GM12878 (cell line): ENCODE measurements at regions not wholly inside any gene's neighbourhood (a gene's known extent, or its start where the extent isn't known, plus 50 kb on each side); places are given as distances from the start of the nearest gene placed in this dataset.

Experiments used
- ATAC-seq: fragments of 200-7000 bp; cut with Tn5 transposase; 3 replicates; pipeline ENCODE4 v1.9.1; 2020; ENCODE audit warnings: mild to moderate bottlenecking, moderate library complexity
- BruUV-seq: library from RNA; stranded (reverse); fragments of 400-500 nt; replicated peaks from 2 replicates; lab custom pipeline; 2021; lab: Mats Ljungman, UMichigan
- CTCF ChIA-PET: fragments of 300-600 bp; sonication (Branson Sonifier 250); formaldehyde crosslinking; extraction: SDS; loops from one replicate; lab custom pipeline; 2021; ENCODE audit warnings: inconsistent platforms; lab: Yijun Ruan, JAX
- POLR2A ChIA-PET: fragments of 350-600 bp; formaldehyde crosslinking; extraction: SDS; loops from one replicate; lab custom pipeline; 2021; ENCODE audit warnings: inconsistent platforms; lab: Charles Lee
- RAD21 ChIA-PET: fragments of 300-600 bp; sonication (Branson Sonifier 250); formaldehyde crosslinking; loops from one replicate; lab custom pipeline; 2023; ENCODE audit warnings: antibody characterized with exemption; ENCODE audit not compliant: unreplicated experiment; lab: Charles Lee
- SMC1A ChIA-PET: fragments of 300-600 bp; sonication (Branson Sonifier 250); formaldehyde crosslinking; loops from one replicate; lab custom pipeline; 2023; ENCODE audit not compliant: unreplicated experiment, uncharacterized antibody; lab: Charles Lee
- DNase-seq: peaks from one replicate; pipeline ENCODE4 v3.0.0-alpha.2; 2011; ENCODE audit warnings: low read depth, low spot score
- FAIRE-seq: peaks from 3 replicates; lab custom pipeline; 2011; peaks lifted over from hg19 to GRCh38; lab: Jason Lieb, UNC
- H2AFZ ChIP-seq: 2 replicates; pipeline ENCODE4 v1.6.0; 2011; ENCODE audit warnings: low read depth, low read length, control low read depth; ENCODE audit not compliant: control insufficient read depth
- H3K27ac ChIP-seq: 2 replicates; pipeline ENCODE4 v1.5.1; 2011; ENCODE audit warnings: control low read depth; ENCODE audit not compliant: control insufficient read depth, insufficient read depth
- H3K27me3 ChIP-seq, 2 experiments: replicated peaks in 1 of 2; 2 replicates each; pipeline versions ENCODE4 v1.6.0 to v1.6.1; 2011; ENCODE audit warnings: low read length in 1 of 2; ENCODE audit not compliant: control insufficient read depth in 2 of 2, insufficient read depth in 2 of 2
- H3K36me3 ChIP-seq, 2 experiments: 2 replicates each; pipeline ENCODE4 v1.5.1; 2011; ENCODE audit warnings: low read length in 1 of 2; ENCODE audit not compliant: control insufficient read depth in 2 of 2, insufficient read depth in 2 of 2
- H3K4me1 ChIP-seq: 2 replicates; pipeline ENCODE4 v1.6.1; 2011; ENCODE audit warnings: mild to moderate bottlenecking, low read length, moderate library complexity, mixed read lengths; ENCODE audit not compliant: control insufficient read depth, insufficient read depth
- H3K4me2 ChIP-seq: 2 replicates; pipeline ENCODE4 v1.6.0; 2011; ENCODE audit warnings: control low read depth; ENCODE audit not compliant: control insufficient read depth, insufficient read depth
- H3K4me3 ChIP-seq: fragments of 200-600 bp; sonication (generic); 2 replicates; pipeline ENCODE4 v1.5.1; 2016
- H3K79me2 ChIP-seq: 2 replicates; pipeline ENCODE4 v1.6.0; 2011; ENCODE audit warnings: low read length; ENCODE audit not compliant: control insufficient read depth, insufficient read depth
- H3K9ac ChIP-seq: 2 replicates; pipeline ENCODE4 v1.8.0; 2011; ENCODE audit warnings: low read length, control low read depth, mixed read lengths; ENCODE audit not compliant: control insufficient read depth, insufficient read depth
- H3K9me3 ChIP-seq: replicated peaks from 3 replicates; pipeline ENCODE4 v1.5.1; 2011; ENCODE audit warnings: mild to moderate bottlenecking, low read length; ENCODE audit not compliant: control insufficient read depth, insufficient read depth
- H4K20me1 ChIP-seq: 2 replicates; pipeline ENCODE4 v1.6.0; 2011; ENCODE audit not compliant: control insufficient read depth, insufficient read depth
- CBFB ChIP-seq: IDR thresholded peaks from 2 replicates; pipeline ENCODE4 v1.6.1; 2016; ENCODE audit warnings: antibody characterized with exemption, low read depth
- CHD1 ChIP-seq: IDR thresholded peaks from 2 replicates; pipeline ENCODE4 v1.6.1; 2012; ENCODE audit warnings: low read depth, low read length, improper control_type of control experiment
- FOXK2 ChIP-seq: fragments of 450-650 bp; IDR thresholded peaks from 2 replicates; pipeline ENCODE4 v1.6.1; 2017; ENCODE audit warnings: mild to moderate bottlenecking, moderate library complexity
- HDGF ChIP-seq: fragments of 450-650 bp; IDR thresholded peaks from 2 replicates; pipeline ENCODE4 v1.6.1; 2016; ENCODE audit warnings: antibody characterized with exemption
- MEF2B ChIP-seq: fragments of 450-650 bp; IDR thresholded peaks from 2 replicates; pipeline ENCODE4 v1.6.1; 2018; ENCODE audit warnings: mild to moderate bottlenecking, moderate library complexity; ENCODE audit not compliant: partially characterized antibody, poor library complexity, severe bottlenecking
- REST ChIP-seq: IDR thresholded peaks from 2 replicates; pipeline ENCODE4 v1.6.1; 2012; ENCODE audit warnings: mild to moderate bottlenecking, low read depth, low read length
- ZNF622 ChIP-seq: fragments of 450-650 bp; IDR thresholded peaks from 2 replicates; pipeline ENCODE4 v1.6.1; 2017; ENCODE audit warnings: mild to moderate bottlenecking, inconsistent platforms
- WGBS: methylation state at CpG from one replicate; pipeline ENCODE4 v1.1.6; 2016; ENCODE audit warnings: low lambda C conversion rate; ENCODE audit not compliant: insufficient replicate concordance, insufficient coverage; ENCODE audit errors: missing lambda C conversion rate; 5-methylcytosine and 5-hydroxymethylcytosine counted together
- in situ Hi-C: fragments of 300-500 bp; cut with MboI; formaldehyde crosslinking; loops from 9 replicates; pipeline ENCODE4 v1.14.3; 2018; ENCODE audit warnings: mixed read lengths
- intact Hi-C: fragments of 100-400 bp; cut with micrococcal nuclease; formaldehyde crosslinking; loops from one replicate; pipeline ENCODE4 v1.14.2; 2022; ENCODE audit not compliant: unreplicated experiment

- ChIA-PET RAD21 (no interaction called here), SMC1A (no interaction called here), CTCF (no interaction called here), POLR2A (no interaction called here)
- Histone ChIP-seq H3K27ac (no peak overlapping the region), H3K9ac (no peak overlapping the region), H3K4me1 (no peaks in the 10 kb centered on the region), H3K9me3 (no peaks in the 10 kb centered on the region; the same call in 2 of the 3 replicates), H3K36me3 (no peaks in the 10 kb centered on the region), H4K20me1 (no peaks in the 10 kb centered on the region), H2AFZ (no peak overlapping the region), H3K4me3 (no peak overlapping the region), H3K79me2 (no peaks in the 10 kb centered on the region), H3K4me2 (no peak overlapping the region), H3K27me3 (no peaks in the 10 kb centered on the region)
- no TSS peak for BruUV-seq
- no peak for DNase-seq
- intact Hi-C loops, result no loop called here
- 58% methylated on average over 3 of the region's 3 CpGs for WGBS
- TF ChIP-seq CHD1 (no peak), FOXK2 (no peak), ZNF622 (no peak), CBFB (no peak), HDGF (no peak), MEF2B (no peak), REST (no peak)
- FAIRE-seq, result no peak
- in situ Hi-C loops, result no loop called here
- no peak for ATAC-seq
These were observed 762.1 kb upstream of the TYRP1 start for GRCh38 chr9:11931109-11931508.
